ENCODE measurements at regions not wholly inside any gene's neighbourhood (a gene's known extent, or its start where the extent isn't known, plus 50 kb on each side); places are given as distances from the start of the nearest gene placed in this dataset.

- H3K36me3 ChIP-seq (ENCODE audit: control insufficient read depth in 1 of 2, insufficient read depth in 2 of 2, low read length in 2 of 2) = no peaks in the 10 kb centered on the region
- TF ChIP-seq SRF (IDR thresholded peaks at IDR 0.05; ENCODE audit: low read depth) = no peak
- no peak for TF ChIP-seq YY1 (IDR thresholded peaks at IDR 0.05; ENCODE audit: extremely low read depth, insufficient replicate concordance, low read depth, low read length)
- TF ChIP-seq CEBPB (IDR thresholded peaks at IDR 0.05; ENCODE audit: low read depth) = no peak
- TF ChIP-seq ATF3 (IDR thresholded peaks at IDR 0.05) = no peak
- TF ChIP-seq REST (IDR thresholded peaks at IDR 0.05; ENCODE audit: low read depth) = no peak
- TF ChIP-seq ZNF274 (IDR thresholded peaks at IDR 0.05; ENCODE audit: low read depth, low read length) = no peak
- no peak for TF ChIP-seq RAD21 (IDR thresholded peaks at IDR 0.05; ENCODE audit: low read depth)
- TF ChIP-seq ZFX (IDR thresholded peaks at IDR 0.05) = no peak
- TF ChIP-seq SIN3A (IDR thresholded peaks at IDR 0.05; ENCODE audit: low read depth) = no peak
- no peak for TF ChIP-seq SP1 (IDR thresholded peaks at IDR 0.05; ENCODE audit: low read depth)
- no peak for TF ChIP-seq POLR2AphosphoS5 (IDR thresholded peaks at IDR 0.05; ENCODE audit: low read depth, low read length)
- no peak for TF ChIP-seq JUND (IDR thresholded peaks at IDR 0.05)
- TF ChIP-seq, protein P1, sequence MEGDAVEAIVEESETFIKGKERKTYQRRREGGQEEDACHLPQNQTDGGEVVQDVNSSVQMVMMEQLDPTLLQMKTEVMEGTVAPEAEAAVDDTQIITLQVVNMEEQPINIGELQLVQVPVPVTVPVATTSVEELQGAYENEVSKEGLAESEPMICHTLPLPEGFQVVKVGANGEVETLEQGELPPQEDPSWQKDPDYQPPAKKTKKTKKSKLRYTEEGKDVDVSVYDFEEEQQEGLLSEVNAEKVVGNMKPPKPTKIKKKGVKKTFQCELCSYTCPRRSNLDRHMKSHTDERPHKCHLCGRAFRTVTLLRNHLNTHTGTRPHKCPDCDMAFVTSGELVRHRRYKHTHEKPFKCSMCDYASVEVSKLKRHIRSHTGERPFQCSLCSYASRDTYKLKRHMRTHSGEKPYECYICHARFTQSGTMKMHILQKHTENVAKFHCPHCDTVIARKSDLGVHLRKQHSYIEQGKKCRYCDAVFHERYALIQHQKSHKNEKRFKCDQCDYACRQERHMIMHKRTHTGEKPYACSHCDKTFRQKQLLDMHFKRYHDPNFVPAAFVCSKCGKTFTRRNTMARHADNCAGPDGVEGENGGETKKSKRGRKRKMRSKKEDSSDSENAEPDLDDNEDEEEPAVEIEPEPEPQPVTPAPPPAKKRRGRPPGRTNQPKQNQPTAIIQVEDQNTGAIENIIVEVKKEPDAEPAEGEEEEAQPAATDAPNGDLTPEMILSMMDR (IDR thresholded peaks at IDR 0.05 in 2 of 3, conservative IDR thresholded peaks at IDR 0.05 in 1 of 3; ENCODE audit: borderline replicate concordance in 1 of 3, insufficient read depth in 1 of 3, low read depth in 2 of 3, low read length in 2 of 3) = no peak
- TF ChIP-seq TCF7L2 (IDR thresholded peaks at IDR 0.05; ENCODE audit: borderline replicate concordance, extremely low read depth, insufficient read depth, insufficient read length) = no peak
- no peak for DNase-seq (ENCODE audit: low read depth, low spot score)
- H3K79me2 ChIP-seq (ENCODE audit: insufficient read depth, low read length) = no peaks in the 10 kb centered on the region
- H3K27me3 ChIP-seq (ENCODE audit: insufficient read depth, low read length) = no peaks in the 10 kb centered on the region
- no peak overlapping the region for H3K27ac ChIP-seq (ENCODE audit: low read depth, low read length)
- no peak for ATAC-seq
- no TSS peak for BruUV-seq (replicated peaks)
- H4K20me1 ChIP-seq (ENCODE audit: insufficient read depth) = no peaks in the 10 kb centered on the region
- no peaks in the 10 kb centered on the region for H3K4me1 ChIP-seq (ENCODE audit: control insufficient read depth in 1 of 2, insufficient read depth in 2 of 2, low read length in 2 of 2)
- no peak overlapping the region for H3K9ac ChIP-seq (ENCODE audit: low read length)
- H3K4me3 ChIP-seq (replicated peaks in 1 of 2; ENCODE audit: low read depth in 1 of 2, low read length in 2 of 2) = no peak overlapping the region
- no peaks in the 10 kb centered on the region for H3K9me3 ChIP-seq (ENCODE audit: control insufficient read depth in 1 of 2, insufficient read depth in 1 of 2, low read depth in 1 of 2, low read length in 2 of 2)
- intact Hi-C loops (cut with micrococcal nuclease) = no loop called here
- H3K4me2 ChIP-seq (ENCODE audit: low read length) = no peak overlapping the region
- no peaks in the 10 kb centered on the region for H3K9me2 ChIP-seq (ENCODE audit: insufficient read depth)
- POLR2A ChIA-PET = no interaction called here
- RAD21 ChIA-PET (ENCODE audit: low non-redundant PET in 1 of 2, low total read pairs in 2 of 2, uncharacterized antibody in 2 of 2, unreplicated experiment in 2 of 2) = no interaction called here
- CTCF ChIA-PET = no interaction called here
- no peak overlapping the region for H2AFZ ChIP-seq (ENCODE audit: low read depth, low read length, poor library complexity, severe bottlenecking)
Observed at GRCh38 chr13:64311112-64311511, 2895.5 kb upstream of the PCDH20 start.

All from HCT116 (cell line).